ENCODE measurements at regions not wholly inside any gene's neighbourhood (a gene's known extent, or its start where the extent isn't known, plus 50 kb on each side); places are given as distances from the start of the nearest gene placed in this dataset.

- intact Hi-C loops (cut with micrococcal nuclease) (no loop called here), in situ Hi-C loops (cut with MboI) (no loop called here)
- no peak for FAIRE-seq
- Histone ChIP-seq H2AFZ (ENCODE audit: low read depth, low read length) (no peak overlapping the region), H3K27ac (ENCODE audit: extremely low read depth, low read depth, low read length) (no peak overlapping the region), H3K9me1 (ENCODE audit: control insufficient read depth, insufficient read depth, low read length) (no peaks in the 10 kb centered on the region), H3K4me3 (no peak overlapping the region), H3K36me3 (ENCODE audit: control insufficient read depth, insufficient read depth, low read length) (no peaks in the 10 kb centered on the region), H3K79me2 (ENCODE audit: control insufficient read depth, insufficient read depth, low read length) (no peaks in the 10 kb centered on the region), H3K4me1 (replicated peaks in 1 of 2; ENCODE audit: control insufficient read depth in 2 of 2, insufficient read depth in 2 of 2, low read length in 2 of 2) (no peaks in the 10 kb centered on the region), H3K4me2 (ENCODE audit: insufficient read depth, low read length) (no peak overlapping the region), H3K27me3 (ENCODE audit: control insufficient read depth in 2 of 2, insufficient read depth in 2 of 2, low read length in 2 of 2) (no peaks in the 10 kb centered on the region), H4K20me1 (replicated peaks; ENCODE audit: control insufficient read depth, insufficient read depth, low read length) (no peaks in the 10 kb centered on the region), H3K9ac (ENCODE audit: insufficient read depth in 1 of 2, low read depth in 2 of 2, low read length in 2 of 2) (no peak overlapping the region), H3K9me3 (replicated peaks; ENCODE audit: control insufficient read depth, insufficient read depth, low read depth, low read length) (no peaks in the 10 kb centered on the region)
- TF ChIP-seq ZBED1 (IDR thresholded peaks at IDR 0.05) (no peak), ZBTB7A (IDR thresholded peaks at IDR 0.05; ENCODE audit: borderline replicate concordance, control insufficient read depth, low read depth, low read length) (no peak), ZNF41 (CRISPR knock-in tag; conservative IDR thresholded peaks at IDR 0.05) (no peak), ZNF584 (CRISPR knock-in tag; IDR thresholded peaks at IDR 0.05; ENCODE audit: low read depth) (no peak), NR3C1 (CRISPR knock-in tag; IDR thresholded peaks at IDR 0.05) (no peak), IFI16 (CRISPR knock-in tag; IDR thresholded peaks at IDR 0.05) (no peak), PCBP2 (IDR thresholded peaks at IDR 0.05; ENCODE audit: low read depth, low read length, poor library complexity, severe bottlenecking) (no peak), ZBTB49 (CRISPR knock-in tag; IDR thresholded peaks at IDR 0.05; ENCODE audit: borderline replicate concordance) (no peak), TCF7L2 (IDR thresholded peaks at IDR 0.05; ENCODE audit: low read depth, low read length) (no peak), KLF1 (tag; IDR thresholded peaks at IDR 0.05) (no peak), ZNF512 (tag; IDR thresholded peaks at IDR 0.05) (no peak), SMARCA4 (IDR thresholded peaks at IDR 0.05) (no peak), GATA2 (CRISPR knock-in tag; IDR thresholded peaks at IDR 0.05) (no peak), KLF16 (IDR thresholded peaks at IDR 0.05) (no peak), ZFP91 (CRISPR knock-in tag; IDR thresholded peaks at IDR 0.05) (no peak), SMC3 (conservative IDR thresholded peaks at IDR 0.05; ENCODE audit: insufficient read depth, low read depth, low read length) (no peak), THRB (CRISPR knock-in tag; conservative IDR thresholded peaks at IDR 0.05) (no peak)
- BruUV-seq (replicated peaks), result no TSS peak
- ChIA-PET CTCF (ENCODE audit: low intra/inter-chr PET ratio) (no interaction called here), POLR2A (interaction anchor here (0.7 kb wide), 2 partner anchors 15 to 91 kb away, joined by 3 read pairs; no protein-coding TSS in a partner anchor)
- WGBS (ENCODE audit: insufficient coverage, low coverage, missing lambda C conversion rate), result 1% methylated on average over 8 of the region's 8 CpGs
- DNase-seq (ENCODE audit: extremely low read depth in 1 of 4, low spot score in 3 of 4), result no peak
- ATAC-seq, result no peak
Measured at GRCh38 chr15:61337541-61337940, 108.4 kb upstream of the RORA start.

All from K562 (cell line).